HepG2 (cell line): ENCODE measurements at regions not wholly inside any gene's neighbourhood (a gene's known extent, or its start where the extent isn't known, plus 50 kb on each side); places are given as distances from the start of the nearest gene placed in this dataset.

Experiments used
- ATAC-seq: fragments of 200-7000 bp; cut with Tn5 transposase; 3 replicates; pipeline ENCODE4 v1.9.1; 2020; ENCODE audit warnings: mild to moderate bottlenecking, moderate library complexity
- BruUV-seq: library from RNA; stranded (reverse); fragments of 400-500 nt; replicated peaks from 2 replicates; lab custom pipeline; 2021; lab: Mats Ljungman, UMichigan
- CTCF ChIA-PET: fragments of 300-600 bp; formaldehyde crosslinking; extraction: SDS; loops from one replicate; lab custom pipeline; 2021; ENCODE audit warnings: low total read pairs, inconsistent platforms, low intra/inter-chr PET ratio; lab: Yijun Ruan, JAX
- POLR2A ChIA-PET: fragments of 350-600 bp; sonication (Branson Sonifier 250); formaldehyde crosslinking; loops from one replicate; lab custom pipeline; 2020; ENCODE audit warnings: antibody characterized with exemption, inconsistent platforms; lab: Yijun Ruan, JAX
- DNase-seq: peaks from one replicate; pipeline ENCODE4 v3.0.0-alpha.2; 2015; ENCODE audit warnings: low spot score
- FAIRE-seq: peaks from 3 replicates; lab custom pipeline; 2011; peaks lifted over from hg19 to GRCh38; lab: Jason Lieb, UNC
- H2AFZ ChIP-seq: one replicate; pipeline ENCODE4 v1.6.1; 2011; ENCODE audit warnings: low read length, inconsistent platforms
- H3K27ac ChIP-seq: fragments of 300-600 bp; 3 replicates; pipeline ENCODE4 v1.8.0; 2011; ENCODE audit warnings: mixed run types, mild to moderate bottlenecking, mixed read lengths, low read length, inconsistent platforms; ENCODE audit not compliant: insufficient read depth; ENCODE audit errors: extremely low read length
- H3K27me3 ChIP-seq, 2 experiments: fragments of 200-600 bp in 1 of 2; 2 replicates in 1 of 2; 3 replicates in 1 of 2; pipeline versions ENCODE4 v1.6.0 to v1.8.0; 2011; ENCODE audit warnings: low read length in 2 of 2, mild to moderate bottlenecking in 2 of 2, moderate library complexity in 2 of 2, inconsistent platforms in 1 of 2; ENCODE audit not compliant: insufficient read depth in 2 of 2, control insufficient read depth in 1 of 2
- H3K36me3 ChIP-seq, 2 experiments: fragments of 200-600 bp in 1 of 2; replicated peaks in 1 of 2; 2 replicates in 1 of 2; 3 replicates in 1 of 2; pipeline versions ENCODE4 v1.5.1 to v1.8.0; 2011; ENCODE audit warnings: low read length in 2 of 2, inconsistent platforms in 1 of 2; ENCODE audit not compliant: insufficient read depth in 2 of 2, control insufficient read depth in 1 of 2
- H3K4me1 ChIP-seq: 2 replicates; pipeline ENCODE4 v1.5.1; 2012; ENCODE audit warnings: low read length, inconsistent platforms; ENCODE audit not compliant: insufficient read depth
- H3K4me2 ChIP-seq: 2 replicates; pipeline ENCODE4 v1.6.0; 2011; ENCODE audit warnings: low read depth, low read length, inconsistent platforms
- H3K4me3 ChIP-seq, 3 experiments: fragments of 200-600 bp in 1 of 3; sonication (generic), shearing (Covaris generic) in 1 of 3; replicated peaks in 1 of 3; 2 replicates each; pipeline ENCODE4 v1.5.1; 2011 to 2016; ENCODE audit warnings: low read length in 3 of 3, inconsistent platforms in 2 of 3, low read depth in 2 of 3, mild to moderate bottlenecking in 2 of 3, control low read depth in 1 of 3, mixed read lengths in 1 of 3; ENCODE audit not compliant: insufficient read depth in 1 of 3
- H3K79me2 ChIP-seq: one replicate; pipeline ENCODE4 v1.6.1; 2011; ENCODE audit warnings: low read length, inconsistent platforms; ENCODE audit not compliant: insufficient read depth
- H3K9ac ChIP-seq: 2 replicates; pipeline ENCODE4 v1.6.0; 2011; ENCODE audit warnings: mild to moderate bottlenecking, low read depth, low read length, inconsistent platforms; ENCODE audit not compliant: insufficient read depth
- H3K9me3 ChIP-seq: 2 replicates; pipeline ENCODE4 v1.5.1; 2012; ENCODE audit warnings: mild to moderate bottlenecking, low read length
- H4K20me1 ChIP-seq: 2 replicates; pipeline ENCODE4 v1.6.0; 2011; ENCODE audit warnings: inconsistent platforms, mild to moderate bottlenecking, low read length, moderate library complexity; ENCODE audit not compliant: insufficient read depth
- E2F2 ChIP-seq: sonication (generic); formaldehyde crosslinking; IDR thresholded peaks from 2 replicates; pipeline ENCODE4 v1.4.0; 2020; ENCODE audit warnings: missing genetic modification reagents, borderline replicate concordance
- MED13 ChIP-seq: sonication (generic); formaldehyde crosslinking; IDR thresholded peaks from 2 replicates; pipeline ENCODE4 v1.5.0; 2020; ENCODE audit warnings: missing genetic modification reagents
- NR0B2 ChIP-seq: sonication (generic); formaldehyde crosslinking; IDR thresholded peaks from 2 replicates; pipeline ENCODE4 v1.4.0; 2020; ENCODE audit warnings: mild to moderate bottlenecking, missing genetic modification reagents
- PPARG ChIP-seq: conservative IDR thresholded peaks from 2 replicates; pipeline ENCODE4 v1.6.1; 2016; ENCODE audit warnings: missing biosample characterization, missing genetic modification reagents
- RCOR2 ChIP-seq: IDR thresholded peaks from 2 replicates; pipeline ENCODE4 v1.6.1; 2016; ENCODE audit warnings: missing biosample characterization, missing genetic modification reagents
- STAT5B ChIP-seq: sonication (generic); formaldehyde crosslinking; IDR thresholded peaks from 2 replicates; pipeline ENCODE4 v1.4.0; 2020; ENCODE audit warnings: missing genetic modification reagents
- TIGD3 ChIP-seq: sonication (generic); formaldehyde crosslinking; IDR thresholded peaks from 2 replicates; pipeline ENCODE4 v1.5.1; 2020; ENCODE audit warnings: mild to moderate bottlenecking, missing genetic modification reagents, borderline replicate concordance
- ZC3H4 ChIP-seq: sonication (generic); formaldehyde crosslinking; IDR thresholded peaks from 2 replicates; pipeline ENCODE4 v1.4.0; 2020; ENCODE audit warnings: missing genetic modification reagents, borderline replicate concordance
- ZNF770 ChIP-seq: sonication (generic); formaldehyde crosslinking; IDR thresholded peaks from 2 replicates; pipeline ENCODE4 v1.5.0; 2020; ENCODE audit warnings: mild to moderate bottlenecking, missing genetic modification reagents
- WGBS: methylation state at CpG from one replicate; pipeline ENCODE4 v1.1.6; 2017; ENCODE audit warnings: low lambda C conversion rate; 5-methylcytosine and 5-hydroxymethylcytosine counted together
- in situ Hi-C: cut with HindIII; loops from 2 replicates; pipeline ENCODE4 v1.10.0; 2017; ENCODE audit warnings: low pct_unique_long_range_greater_than_20kb; ENCODE audit not compliant: extremely low pct_ligation_motif_present
- intact Hi-C: fragments of 100-400 bp; cut with micrococcal nuclease; formaldehyde crosslinking; loops from one replicate; pipeline ENCODE4 v1.10.0; 2022; ENCODE audit not compliant: unreplicated experiment

- no peak for TF ChIP-seq PPARG (CRISPR knock-in tag)
Measured at GRCh38 chr3:13235079-13235478, 161.8 kb upstream of the IQSEC1 start (continued).

GRCh38 chr3:13234666-13235065, 161.4 kb upstream of the IQSEC1 start:
- BruUV-seq: no TSS peak
- Histone ChIP-seq H4K20me1 (0 out of 2 replicates have a peak, but pooled peaks cover 4% of the 10 kb centered on the region), H3K9me3 (no peaks in the 10 kb centered on the region), H2AFZ (no peak overlapping the region), H3K27me3 (no peaks in the 10 kb centered on the region), H3K27ac (no peak overlapping the region), H3K36me3 (peaks cover 0 to 36% of the 10 kb centered on the region in 2 experiments; a peak in 2 of 5 replicates), H3K9ac (no peak overlapping the region), H3K4me1 (peaks cover 12% of the 10 kb centered on the region; the same call in 1 of the 2 replicates), H3K4me3 (no peak overlapping the region), H3K79me2 (no peaks in the 10 kb centered on the region), H3K4me2 (no peak overlapping the region)
- in situ Hi-C loops: no loop called here
- ChIA-PET POLR2A (no interaction called here), CTCF (no interaction called here)
- no peak for DNase-seq
- TF ChIP-seq ZC3H4 (no peak), MED13 (CRISPR knock-in tag) (no peak), NR0B2 (CRISPR knock-in tag) (no peak)
- intact Hi-C loops: no loop called here
- no peak for FAIRE-seq
- ATAC-seq: no peak
- 97% methylated on average over 9 of the region's 9 CpGs for WGBS

GRCh38 chr3:13233487-13234485, 160.6 kb upstream of the IQSEC1 start:
- no peak for DNase-seq
- no peak for ATAC-seq
- POLR2A ChIA-PET: no interaction called here
- no peak overlapping the region for H3K27ac ChIP-seq
- H3K27me3 ChIP-seq: no peaks in the 10 kb centered on the region
- no peak overlapping the region for H3K4me2 ChIP-seq
- no peak overlapping the region for H2AFZ ChIP-seq
- in situ Hi-C loops: no loop called here
- intact Hi-C loops: no loop called here
- no peaks in the 10 kb centered on the region for H3K9me3 ChIP-seq
- peaks cover 12% of the 10 kb centered on the region; the same call in 1 of the 2 replicates for H3K4me1 ChIP-seq
- no peaks in the 10 kb centered on the region for H3K79me2 ChIP-seq
- no peak for FAIRE-seq
- BruUV-seq: no TSS peak
- H3K4me3 ChIP-seq: no peak overlapping the region
- H3K9ac ChIP-seq: no peak overlapping the region
- H4K20me1 ChIP-seq: 0 out of 2 replicates have a peak, but pooled peaks cover 4% of the 10 kb centered on the region
- WGBS: 88% methylated on average over 14 of the region's 18 CpGs
- CTCF ChIA-PET: no interaction called here
- peaks cover 0 to 27% of the 10 kb centered on the region in 2 experiments; a peak in 2 of 5 replicates for H3K36me3 ChIP-seq
- no peak for TF ChIP-seq RCOR2 (CRISPR knock-in tag)
- TF ChIP-seq ZNF770 (CRISPR knock-in tag): no peak
- TF ChIP-seq TIGD3 (CRISPR knock-in tag): no peak
- TF ChIP-seq E2F2 (CRISPR knock-in tag): no peak
- TF ChIP-seq STAT5B (CRISPR knock-in tag): no peak
